ENCODE measurements at regions not wholly inside any gene's neighbourhood (a gene's known extent, or its start where the extent isn't known, plus 50 kb on each side); places are given as distances from the start of the nearest gene placed in this dataset.

DNA sequence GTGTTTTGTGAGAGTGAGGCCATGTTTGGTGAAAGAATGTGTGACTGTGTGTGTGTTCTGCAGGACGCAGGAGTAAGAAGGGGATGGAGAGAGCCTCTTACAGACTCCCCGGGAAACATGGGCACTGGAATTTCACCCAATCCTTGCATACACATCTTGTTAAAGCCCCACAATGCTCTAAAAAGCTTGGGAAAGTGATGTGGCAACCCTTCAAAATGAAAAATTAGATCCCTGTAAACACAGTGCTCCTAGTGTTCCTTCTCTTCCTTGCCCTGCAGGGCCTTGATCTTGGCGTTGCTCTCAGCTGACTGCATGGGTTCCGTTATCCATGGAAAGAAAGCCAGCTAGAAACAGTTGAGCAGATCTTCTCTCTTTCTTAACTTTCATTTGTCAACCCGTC is 701.7 kb downstream of the SEMA5A start:
- Histone ChIP-seq H3K79me2 (ENCODE audit: insufficient read depth, low read depth) (no peaks in the 10 kb centered on the region), H3K4me2 (no peak overlapping the region), H3K9ac (no peak overlapping the region), H4K20me1 (ENCODE audit: insufficient read depth) (no peaks in the 10 kb centered on the region), H3K4me1 (ENCODE audit: low read depth, poor library complexity, severe bottlenecking) (no peaks in the 10 kb centered on the region), H3K27me3 (ENCODE audit: insufficient read depth, low read depth) (no peaks in the 10 kb centered on the region), H3K27ac (no peak overlapping the region), H3K4me3 (IDR thresholded peaks at IDR 0.05; ENCODE audit: insufficient read depth, low read depth, low read length) (no peak overlapping the region), H3K36me3 (ENCODE audit: insufficient read depth) (no peaks in the 10 kb centered on the region), H2AFZ (ENCODE audit: low read depth) (no peak overlapping the region)
- TF ChIP-seq, protein P1, sequence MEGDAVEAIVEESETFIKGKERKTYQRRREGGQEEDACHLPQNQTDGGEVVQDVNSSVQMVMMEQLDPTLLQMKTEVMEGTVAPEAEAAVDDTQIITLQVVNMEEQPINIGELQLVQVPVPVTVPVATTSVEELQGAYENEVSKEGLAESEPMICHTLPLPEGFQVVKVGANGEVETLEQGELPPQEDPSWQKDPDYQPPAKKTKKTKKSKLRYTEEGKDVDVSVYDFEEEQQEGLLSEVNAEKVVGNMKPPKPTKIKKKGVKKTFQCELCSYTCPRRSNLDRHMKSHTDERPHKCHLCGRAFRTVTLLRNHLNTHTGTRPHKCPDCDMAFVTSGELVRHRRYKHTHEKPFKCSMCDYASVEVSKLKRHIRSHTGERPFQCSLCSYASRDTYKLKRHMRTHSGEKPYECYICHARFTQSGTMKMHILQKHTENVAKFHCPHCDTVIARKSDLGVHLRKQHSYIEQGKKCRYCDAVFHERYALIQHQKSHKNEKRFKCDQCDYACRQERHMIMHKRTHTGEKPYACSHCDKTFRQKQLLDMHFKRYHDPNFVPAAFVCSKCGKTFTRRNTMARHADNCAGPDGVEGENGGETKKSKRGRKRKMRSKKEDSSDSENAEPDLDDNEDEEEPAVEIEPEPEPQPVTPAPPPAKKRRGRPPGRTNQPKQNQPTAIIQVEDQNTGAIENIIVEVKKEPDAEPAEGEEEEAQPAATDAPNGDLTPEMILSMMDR (conservative IDR thresholded peaks at IDR 0.05; ENCODE audit: low read depth, low read length) = no peak

DNA sequence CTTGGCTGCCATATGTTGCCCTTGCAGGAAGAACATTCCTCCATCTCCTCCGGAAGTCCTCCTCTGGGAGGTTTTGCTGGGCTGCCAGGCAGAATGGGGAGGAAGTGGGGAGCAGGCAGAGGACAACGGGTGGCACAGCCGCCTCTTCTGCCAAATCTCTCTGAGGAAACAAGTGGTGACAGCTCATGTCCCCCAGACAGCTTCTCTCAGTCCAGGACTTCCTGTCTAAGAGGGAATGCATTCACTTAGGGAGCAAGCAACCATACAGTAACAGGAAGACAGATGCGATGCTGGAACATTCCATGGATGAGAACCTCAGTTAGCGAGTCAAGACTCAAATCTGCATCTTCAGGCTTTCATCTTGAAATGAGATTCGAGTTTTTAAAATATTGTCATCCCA is 701.0 kb downstream of the SEMA5A start:
- no peaks in the 10 kb centered on the region for H3K36me3 ChIP-seq (ENCODE audit: insufficient read depth)
- H3K4me2 ChIP-seq = no peak overlapping the region
- H3K27ac ChIP-seq = no peak overlapping the region
- H3K27me3 ChIP-seq (ENCODE audit: insufficient read depth, low read depth) = no peaks in the 10 kb centered on the region
- no peak overlapping the region for H2AFZ ChIP-seq (ENCODE audit: low read depth)
- no peak overlapping the region for H3K9ac ChIP-seq
- no peaks in the 10 kb centered on the region for H3K4me1 ChIP-seq (ENCODE audit: low read depth, poor library complexity, severe bottlenecking)
- H3K4me3 ChIP-seq (IDR thresholded peaks at IDR 0.05; ENCODE audit: insufficient read depth, low read depth, low read length) = no peak overlapping the region
- TF ChIP-seq, protein P1 (conservative IDR thresholded peaks at IDR 0.05; ENCODE audit: low read depth, low read length) = no peak
- H3K79me2 ChIP-seq (ENCODE audit: insufficient read depth, low read depth) = no peaks in the 10 kb centered on the region
- no peaks in the 10 kb centered on the region for H4K20me1 ChIP-seq (ENCODE audit: insufficient read depth)

- H2AFZ ChIP-seq (ENCODE audit: low read depth) = no peak overlapping the region
- TF ChIP-seq, protein P1 (conservative IDR thresholded peaks at IDR 0.05; ENCODE audit: low read depth, low read length) = no peak
- no peak overlapping the region for H3K4me2 ChIP-seq
Observed at GRCh38 chr5:8845296-8845695, 700.6 kb downstream of the SEMA5A start.

GRCh38 chr5:8848366-8848765 is 697.5 kb downstream of the SEMA5A start:
- Histone ChIP-seq H3K27ac (no peak overlapping the region), H3K79me2 (ENCODE audit: insufficient read depth, low read depth) (no peaks in the 10 kb centered on the region), H3K27me3 (ENCODE audit: insufficient read depth, low read depth) (no peaks in the 10 kb centered on the region), H3K9ac (no peak overlapping the region), H2AFZ (ENCODE audit: low read depth) (no peak overlapping the region), H3K4me1 (ENCODE audit: low read depth, poor library complexity, severe bottlenecking) (no peaks in the 10 kb centered on the region), H3K4me2 (no peak overlapping the region), H4K20me1 (ENCODE audit: insufficient read depth) (no peaks in the 10 kb centered on the region), H3K36me3 (ENCODE audit: insufficient read depth) (no peaks in the 10 kb centered on the region), H3K4me3 (IDR thresholded peaks at IDR 0.05; ENCODE audit: insufficient read depth, low read depth, low read length) (no peak overlapping the region)
- TF ChIP-seq, protein P1 (conservative IDR thresholded peaks at IDR 0.05; ENCODE audit: low read depth, low read length) = no peak

More at GRCh38 chr5:8845296-8845695, 700.6 kb downstream of the SEMA5A start:
- Histone ChIP-seq H4K20me1 (ENCODE audit: insufficient read depth) (no peaks in the 10 kb centered on the region), H3K9ac (no peak overlapping the region), H3K27ac (no peak overlapping the region), H3K4me1 (ENCODE audit: low read depth, poor library complexity, severe bottlenecking) (no peaks in the 10 kb centered on the region), H3K27me3 (ENCODE audit: insufficient read depth, low read depth) (no peaks in the 10 kb centered on the region), H3K4me3 (IDR thresholded peaks at IDR 0.05; ENCODE audit: insufficient read depth, low read depth, low read length) (no peak overlapping the region), H3K36me3 (ENCODE audit: insufficient read depth) (no peaks in the 10 kb centered on the region), H3K79me2 (ENCODE audit: insufficient read depth, low read depth) (no peaks in the 10 kb centered on the region)

All from KMS-11 (cell line).